SK-N-SH treated with all-trans-retinoic acid at 6 μM for 48 hours (cell line): ENCODE measurements at regions not wholly inside any gene's neighbourhood (a gene's known extent, or its start where the extent isn't known, plus 50 kb on each side); places are given as distances from the start of the nearest gene placed in this dataset.

Experiments used
- BACH2 ChIP-seq: fragments of 250-450 bp; sonication (Bioruptor Pico); IDR thresholded peaks from 2 replicates; pipeline ENCODE4 v1.9.0; 2021; ENCODE audit warnings: mild to moderate bottlenecking, borderline replicate concordance
- CREB5 ChIP-seq: fragments of 250-450 bp; sonication (Bioruptor Pico); IDR thresholded peaks from 2 replicates; pipeline ENCODE4 v1.5.1; 2020; ENCODE audit warnings: low read depth, mild to moderate bottlenecking, moderate library complexity
- ESRRG ChIP-seq: fragments of 250-450 bp; sonication (Bioruptor Pico); IDR thresholded peaks from 2 replicates; pipeline ENCODE4 v1.6.1; 2021; ENCODE audit warnings: mild to moderate bottlenecking
- OSR1 ChIP-seq: fragments of 250-450 bp; sonication (Bioruptor Pico); IDR thresholded peaks from 2 replicates; pipeline ENCODE4 v1.8.0; 2022; ENCODE audit warnings: moderate library complexity, mild to moderate bottlenecking, inconsistent platforms
- PPARA ChIP-seq: fragments of 250-450 bp; sonication (Bioruptor Pico); IDR thresholded peaks from 2 replicates; pipeline ENCODE4 v1.5.0; 2020; ENCODE audit warnings: mild to moderate bottlenecking, borderline replicate concordance
- RARB ChIP-seq: fragments of 250-450 bp; sonication (Bioruptor Pico); IDR thresholded peaks from 2 replicates; pipeline ENCODE4 v1.8.0; 2021; ENCODE audit warnings: mild to moderate bottlenecking, moderate library complexity
- SNAI2 ChIP-seq: fragments of 250-450 bp; sonication (Bioruptor Pico); IDR thresholded peaks from 2 replicates; pipeline ENCODE4 v1.5.0; 2020; ENCODE audit warnings: mild to moderate bottlenecking, moderate library complexity
- ZFP3 ChIP-seq: fragments of 250-450 bp; sonication (Bioruptor Pico); IDR thresholded peaks from 2 replicates; pipeline ENCODE4 v1.5.0; 2020; ENCODE audit warnings: mild to moderate bottlenecking, moderate library complexity
- ZFP30 ChIP-seq: fragments of 450-650 bp; formaldehyde crosslinking; IDR thresholded peaks from 2 replicates; pipeline ENCODE4 v1.5.0; 2022; ENCODE audit warnings: mild to moderate bottlenecking, moderate library complexity

DNA sequence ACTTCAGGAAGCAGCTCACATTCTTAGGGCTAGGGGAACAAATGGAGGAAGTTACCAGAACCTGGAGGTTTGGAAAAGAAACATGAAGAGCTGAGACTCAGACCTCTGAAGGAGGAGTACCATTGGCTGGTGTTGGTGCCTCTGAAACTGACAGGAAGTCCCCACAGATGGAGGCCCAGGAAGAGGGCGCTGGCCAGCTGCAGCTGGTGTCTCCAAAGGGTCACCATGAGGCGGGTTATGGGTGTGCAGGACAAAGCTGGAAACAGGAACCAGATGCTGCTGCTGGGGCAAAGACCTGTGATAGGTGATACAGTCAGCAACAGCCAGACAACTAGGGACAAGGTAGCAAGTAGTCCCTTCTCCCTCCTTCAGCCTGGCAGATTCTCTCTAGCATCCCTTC lies 136.5 kb upstream of the SERPINE2 start:
- TF ChIP-seq SNAI2 (CRISPR knock-in tag) (no peak), ESRRG (CRISPR knock-in tag) (no peak), BACH2 (CRISPR knock-in tag) (no peak), ZFP30 (CRISPR knock-in tag) (no peak), OSR1 (CRISPR knock-in tag) (no peak), PPARA (no peak), ZFP3 (CRISPR knock-in tag) (no peak), RARB (no peak), CREB5 (no peak)
